ENCODE measurements at regions not wholly inside any gene's neighbourhood (a gene's known extent, or its start where the extent isn't known, plus 50 kb on each side); places are given as distances from the start of the nearest gene placed in this dataset.

- H3K27ac ChIP-seq = no peak overlapping the region
- no peak overlapping the region for H3K4me3 ChIP-seq
- DNase-seq = no peak
- no peaks in the 10 kb centered on the region for H3K36me3 ChIP-seq
- no peak for ATAC-seq
- no peaks in the 10 kb centered on the region for H3K27me3 ChIP-seq
- TF ChIP-seq CTCF (IDR thresholded peaks at IDR 0.05 in 4 of 5, conservative IDR thresholded peaks at IDR 0.05 in 1 of 5) (no peak), POLR2A (IDR thresholded peaks at IDR 0.05) (no peak)
- no peaks in the 10 kb centered on the region for H3K9me3 ChIP-seq
- in situ Hi-C loops (cut with MboI; ENCODE audit: low sequenced_read_pairs in 4 of 4) (loop anchor here in 3 of 4 donors (25.0 kb wide), 2 partner anchors 628 to 678 kb away; no protein-coding TSS in a partner anchor), intact Hi-C loops (cut with DNase I; ENCODE audit: low total_unique reads) (loop anchor here (10.0 kb wide), 1 partner anchor 421 kb away; the partner anchor contains the start of gene DUSP10)
- H3K4me1 ChIP-seq = peaks cover 0 to under 1% of the 10 kb centered on the region in 2 donors
These were observed 382.3 kb downstream of the HHIPL2 start for GRCh38 chr1:222165629-222166028.

GRCh38 chr1:222163895-222164294 lies 384.0 kb downstream of the HHIPL2 start:
- Histone ChIP-seq H3K4me1 (no peaks in the 10 kb centered on the region), H3K36me3 (no peaks in the 10 kb centered on the region), H3K4me3 (no peak overlapping the region), H3K9me3 (no peaks in the 10 kb centered on the region), H3K27ac (no peak overlapping the region), H3K27me3 (no peaks in the 10 kb centered on the region)
- in situ Hi-C loops (cut with MboI; ENCODE audit: low sequenced_read_pairs in 4 of 4) (loop anchor here in 3 of 4 donors (25.0 kb wide), 2 partner anchors 627 to 677 kb away; no protein-coding TSS in a partner anchor), intact Hi-C loops (cut with DNase I; ENCODE audit: low total_unique reads) (loop anchor here (10.0 kb wide), 1 partner anchor 419 kb away; the partner anchor contains the start of gene DUSP10)
- DNase-seq (no peak), ATAC-seq (no peak)
- TF ChIP-seq POLR2A (IDR thresholded peaks at IDR 0.05) (no peak), CTCF (IDR thresholded peaks at IDR 0.05 in 4 of 5, conservative IDR thresholded peaks at IDR 0.05 in 1 of 5) (no peak)

- no peaks in the 10 kb centered on the region for H3K4me1 ChIP-seq
- H3K9me3 ChIP-seq = no peaks in the 10 kb centered on the region
- no peaks in the 10 kb centered on the region for H3K36me3 ChIP-seq
- no peak overlapping the region for H3K4me3 ChIP-seq
- ATAC-seq (no peak), DNase-seq (no peak)
- in situ Hi-C loops (cut with MboI; ENCODE audit: low sequenced_read_pairs in 4 of 4) (loop anchor here in 3 of 4 donors (25.0 kb wide), 2 partner anchors 624 to 674 kb away; no protein-coding TSS in a partner anchor), intact Hi-C loops (cut with DNase I; ENCODE audit: low total_unique reads) (loop anchor here (10.0 kb wide), 1 partner anchor 417 kb away; the partner anchor contains the start of gene DUSP10)
- H3K27me3 ChIP-seq = no peaks in the 10 kb centered on the region
- TF ChIP-seq CTCF (IDR thresholded peaks at IDR 0.05 in 4 of 5, conservative IDR thresholded peaks at IDR 0.05 in 1 of 5) (no peak), POLR2A (IDR thresholded peaks at IDR 0.05) (no peak)
- H3K27ac ChIP-seq = no peak overlapping the region
These were observed 386.2 kb downstream of the HHIPL2 start for GRCh38 chr1:222161676-222162075.

- H3K27ac ChIP-seq = no peak overlapping the region
- in situ Hi-C loops (cut with MboI; ENCODE audit: low sequenced_read_pairs in 4 of 4) = loop anchor here in 3 of 4 donors (25.0 kb wide), 2 partner anchors 620 to 670 kb away; no protein-coding TSS in a partner anchor
- intact Hi-C loops (cut with DNase I; ENCODE audit: low total_unique reads) = no loop called here
These were observed 390.3 kb downstream of the HHIPL2 start for GRCh38 chr1:222157612-222158011.

More at GRCh38 chr1:222157612-222158011, 390.3 kb downstream of the HHIPL2 start:
- Histone ChIP-seq H3K36me3 (no peaks in the 10 kb centered on the region), H3K4me1 (no peaks in the 10 kb centered on the region), H3K9me3 (no peaks in the 10 kb centered on the region), H3K4me3 (no peak overlapping the region), H3K27me3 (no peaks in the 10 kb centered on the region)
- DNase-seq (no peak), ATAC-seq (no peak)
- TF ChIP-seq POLR2A (IDR thresholded peaks at IDR 0.05) (no peak), CTCF (IDR thresholded peaks at IDR 0.05 in 4 of 5, conservative IDR thresholded peaks at IDR 0.05 in 1 of 5) (no peak)
